OCI-LY7 (cell line): ENCODE measurements at regions not wholly inside any gene's neighbourhood (a gene's known extent, or its start where the extent isn't known, plus 50 kb on each side); places are given as distances from the start of the nearest gene placed in this dataset.
"Not testable (repeated sequence)": the region's sequence is repeated elsewhere in the genome, so short reads cannot be mapped to it uniquely, and the experiment has no call there.

ENCODE experiments used
- BruUV-seq: library from RNA; stranded (reverse); fragments of 400-500 nt; replicated peaks from 2 replicates; lab custom pipeline; 2021; lab: Mats Ljungman, UMichigan
- CTCF ChIA-PET: fragments of 300-600 bp; sonication (Branson Sonifier 250); formaldehyde crosslinking; loops from one replicate; lab custom pipeline; 2022; ENCODE audit warnings: antibody characterized with exemption; ENCODE audit not compliant: unreplicated experiment; lab: Charles Lee
- POLR2A ChIA-PET: fragments of 300-600 bp; sonication (Branson Sonifier 250); formaldehyde crosslinking; loops from one replicate; lab custom pipeline; 2022; ENCODE audit warnings: antibody characterized with exemption; lab: Charles Lee
- DNase-seq: peaks from one replicate; pipeline ENCODE4 v3.0.0-alpha.2; 2015; ENCODE audit warnings: low spot score
- H2AFZ ChIP-seq: fragments of 200-600 bp; sonication (generic), shearing (Covaris generic); 2 replicates; pipeline ENCODE4 v1.6.1; 2014; ENCODE audit warnings: mild to moderate bottlenecking, antibody characterized with exemption, low read length, moderate library complexity
- H3K27ac ChIP-seq: fragments of 200-600 bp; sonication (generic); 2 replicates; pipeline ENCODE4 v1.5.1; 2014; ENCODE audit warnings: mixed run types, low read depth, mild to moderate bottlenecking, moderate library complexity, low read length, inconsistent platforms; ENCODE audit not compliant: poor library complexity, severe bottlenecking
- H3K36me3 ChIP-seq: fragments of 200-600 bp; sonication (generic); 2 replicates; pipeline ENCODE4 v1.6.1; 2014; ENCODE audit warnings: mild to moderate bottlenecking, antibody characterized with exemption, low read length, moderate library complexity, mixed read lengths; ENCODE audit not compliant: insufficient read depth
- H3K4me1 ChIP-seq: fragments of 200-600 bp; sonication (generic); 2 replicates; pipeline ENCODE4 v1.5.1; 2014; ENCODE audit warnings: mild to moderate bottlenecking, low read length; ENCODE audit not compliant: insufficient read depth, poor library complexity, severe bottlenecking
- H3K4me2 ChIP-seq: fragments of 200-600 bp; sonication (generic); 2 replicates; pipeline ENCODE4 v1.6.1; 2014; ENCODE audit warnings: mild to moderate bottlenecking, low read length
- H3K4me3 ChIP-seq: fragments of 200-600 bp; sonication (generic); 2 replicates; pipeline ENCODE4 v1.5.1; 2014; ENCODE audit warnings: mild to moderate bottlenecking, low read depth, low read length; ENCODE audit not compliant: poor library complexity, severe bottlenecking
- H3K79me2 ChIP-seq: fragments of 200-600 bp; sonication (generic); 2 replicates; pipeline ENCODE4 v1.6.1; 2016; ENCODE audit warnings: low read depth, mild to moderate bottlenecking, low read length, moderate library complexity, mixed read lengths; ENCODE audit not compliant: insufficient read depth
- H3K9me2 ChIP-seq: fragments of 200-600 bp; sonication (generic); 2 replicates; pipeline ENCODE4 v1.6.1; 2016; ENCODE audit warnings: mild to moderate bottlenecking, low read length, mixed read lengths; ENCODE audit not compliant: insufficient read depth
- H3K9me3 ChIP-seq: fragments of 200-600 bp; sonication (generic); 2 replicates; pipeline ENCODE4 v1.6.1; 2014; ENCODE audit warnings: mild to moderate bottlenecking, mixed run types, low read length, mixed read lengths
- H4K20me1 ChIP-seq: fragments of 200-600 bp; sonication (generic); 2 replicates; pipeline ENCODE4 v1.6.1; 2014; ENCODE audit warnings: mild to moderate bottlenecking, antibody characterized with exemption, low read length, moderate library complexity, mixed read lengths; ENCODE audit not compliant: insufficient read depth
- CTCF ChIP-seq: fragments of 200-600 bp; sonication (generic); conservative IDR thresholded peaks from 2 replicates; pipeline ENCODE4 v1.5.1; 2014; ENCODE audit warnings: mild to moderate bottlenecking, antibody characterized with exemption, low read length, moderate library complexity, mixed read lengths
- EZH2phosphoT487 ChIP-seq: fragments of 200-600 bp; sonication (generic); IDR thresholded peaks from 2 replicates; pipeline ENCODE4 v1.6.1; 2018; ENCODE audit warnings: low read depth, borderline replicate concordance, mild to moderate bottlenecking, mixed run types, antibody characterized with exemption, low read length, moderate library complexity, mixed read lengths
- intact Hi-C: fragments of 100-400 bp; cut with micrococcal nuclease; formaldehyde crosslinking; loops from one replicate; pipeline ENCODE4 v1.10.0; 2022; ENCODE audit not compliant: unreplicated experiment

GRCh38 chr14:53840444-53840843, 116.2 kb downstream of the BMP4 start:
- Histone ChIP-seq H4K20me1 (no peaks in the 10 kb centered on the region), H3K4me3 (no peak overlapping the region), H3K4me1 (no peaks in the 10 kb centered on the region), H2AFZ (no peak overlapping the region), H3K4me2 (no peak overlapping the region), H3K79me2 (no peaks in the 10 kb centered on the region), H3K9me3 (no peaks in the 10 kb centered on the region), H3K36me3 (no peaks in the 10 kb centered on the region), H3K27ac (no peak overlapping the region), H3K9me2 (no peaks in the 10 kb centered on the region)
- CTCF ChIA-PET: no interaction called here
- no TSS peak for BruUV-seq
- DNase-seq: no peak
- POLR2A ChIA-PET: no interaction called here
- TF ChIP-seq CTCF: no peak
- no peak for TF ChIP-seq EZH2phosphoT487
- intact Hi-C loops: no loop called here

GRCh38 chr14:53838374-53838773, 118.3 kb downstream of the BMP4 start:
- H3K4me3 ChIP-seq: no peak overlapping the region
- H3K4me1 ChIP-seq: no peaks in the 10 kb centered on the region
- no peak overlapping the region for H3K27ac ChIP-seq
- intact Hi-C loops: no loop called here
- H3K79me2 ChIP-seq: no peaks in the 10 kb centered on the region
- TF ChIP-seq EZH2phosphoT487 (no peak), CTCF (no peak)
- no peaks in the 10 kb centered on the region for H3K36me3 ChIP-seq
- DNase-seq: no peak
- CTCF ChIA-PET: no interaction called here
- no peaks in the 10 kb centered on the region for H4K20me1 ChIP-seq
- H2AFZ ChIP-seq: no peak overlapping the region
- no TSS peak for BruUV-seq
- no peak overlapping the region for H3K4me2 ChIP-seq
- POLR2A ChIA-PET: no interaction called here
- no peaks in the 10 kb centered on the region for H3K9me3 ChIP-seq
- H3K9me2 ChIP-seq: no peaks in the 10 kb centered on the region

- H3K79me2 ChIP-seq, H3K36me3 ChIP-seq, H3K27ac ChIP-seq, H4K20me1 ChIP-seq, POLR2A ChIA-PET, CTCF ChIA-PET, intact Hi-C loops, H2AFZ ChIP-seq, H3K9me2 ChIP-seq, H3K4me2 ChIP-seq, BruUV-seq, H3K4me1 ChIP-seq, H3K4me3 ChIP-seq, H3K9me3 ChIP-seq: not testable (repeated sequence)
- peak; percentile 5 for DNase-seq
Measured at GRCh38 chr14:53837656-53838055, 119.0 kb downstream of the BMP4 start.
